ENCODE measurements at regions not wholly inside any gene's neighbourhood (a gene's known extent, or its start where the extent isn't known, plus 50 kb on each side); places are given as distances from the start of the nearest gene placed in this dataset.

GRCh38 chr12:90003688-90004087, 295.1 kb upstream of the ATP2B1 start:
- Mint-ChIP-seq H3K9me3 (no peaks in the 10 kb centered on the region), H3K36me3 (ENCODE audit: low read depth) (no peaks in the 10 kb centered on the region), H3K4me1 (ENCODE audit: low read depth) (no peaks in the 10 kb centered on the region), H3K27me3 (ENCODE audit: low read depth) (no peaks in the 10 kb centered on the region), H3K27ac (no peak overlapping the region), H3K4me3 (no peak overlapping the region)
- intact Hi-C loops (cut with micrococcal nuclease): no loop called here
- no peak for DNase-seq
- CTCF ChIA-PET: no interaction called here

GRCh38 chr12:90000721-90001120, 292.1 kb upstream of the ATP2B1 start:
- Mint-ChIP-seq H3K9me3 (no peaks in the 10 kb centered on the region), H3K36me3 (ENCODE audit: low read depth) (no peaks in the 10 kb centered on the region), H3K4me1 (ENCODE audit: low read depth) (no peaks in the 10 kb centered on the region), H3K27me3 (ENCODE audit: low read depth) (no peaks in the 10 kb centered on the region), H3K4me3 (no peak overlapping the region), H3K27ac (no peak overlapping the region)
- intact Hi-C loops (cut with micrococcal nuclease): no loop called here
- CTCF ChIA-PET: no interaction called here
- no peak for DNase-seq

- Mint-ChIP-seq H3K4me1 (ENCODE audit: low read depth) (no peaks in the 10 kb centered on the region), H3K36me3 (ENCODE audit: low read depth) (no peaks in the 10 kb centered on the region), H3K4me3 (no peak overlapping the region), H3K27ac (no peak overlapping the region), H3K27me3 (ENCODE audit: low read depth) (no peaks in the 10 kb centered on the region), H3K9me3 (no peaks in the 10 kb centered on the region)
- no peak for DNase-seq
- CTCF ChIA-PET: no interaction called here
- intact Hi-C loops (cut with micrococcal nuclease): no loop called here
These were observed 291.3 kb upstream of the ATP2B1 start for GRCh38 chr12:89999699-90000505.

DNA sequence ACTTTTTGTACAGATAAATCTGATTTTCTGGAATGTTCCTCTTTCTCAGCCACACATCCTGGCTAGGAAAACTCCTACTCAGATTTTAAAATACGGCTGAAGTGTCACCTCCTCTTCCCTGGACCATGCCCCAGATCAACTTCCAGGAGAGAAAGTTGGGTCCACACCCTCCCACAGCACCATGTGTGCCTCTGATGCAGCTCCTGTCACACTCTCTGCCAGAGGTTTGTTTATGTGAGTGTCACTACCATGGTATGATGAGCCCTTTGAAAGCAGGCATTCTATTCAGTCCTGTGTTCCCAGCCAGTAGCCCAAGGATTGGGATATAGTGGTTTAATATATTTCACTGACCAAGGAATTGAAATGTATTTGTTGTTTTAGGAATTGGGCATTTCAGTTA, 287.2 kb upstream of the ATP2B1 start:
- Mint-ChIP-seq H3K27ac (no peak overlapping the region), H3K4me3 (no peak overlapping the region), H3K4me1 (ENCODE audit: low read depth) (peaks cover 5% of the 10 kb centered on the region), H3K36me3 (ENCODE audit: low read depth) (no peaks in the 10 kb centered on the region), H3K27me3 (ENCODE audit: low read depth) (no peaks in the 10 kb centered on the region), H3K9me3 (no peaks in the 10 kb centered on the region)
- no peak for DNase-seq
- intact Hi-C loops (cut with micrococcal nuclease): no loop called here
- CTCF ChIA-PET: no interaction called here

GRCh38 chr12:89994911-89995310, 286.3 kb upstream of the ATP2B1 start:
- H3K9me3 Mint-ChIP-seq: no peaks in the 10 kb centered on the region
- no peak for DNase-seq
- H3K27me3 Mint-ChIP-seq (ENCODE audit: low read depth): no peaks in the 10 kb centered on the region
- peaks cover 5% of the 10 kb centered on the region for H3K4me1 Mint-ChIP-seq (ENCODE audit: low read depth)
- no peak overlapping the region for H3K4me3 Mint-ChIP-seq
- H3K36me3 Mint-ChIP-seq (ENCODE audit: low read depth): no peaks in the 10 kb centered on the region
- CTCF ChIA-PET: no interaction called here
- intact Hi-C loops (cut with micrococcal nuclease): no loop called here
- no peak overlapping the region for H3K27ac Mint-ChIP-seq

DNA sequence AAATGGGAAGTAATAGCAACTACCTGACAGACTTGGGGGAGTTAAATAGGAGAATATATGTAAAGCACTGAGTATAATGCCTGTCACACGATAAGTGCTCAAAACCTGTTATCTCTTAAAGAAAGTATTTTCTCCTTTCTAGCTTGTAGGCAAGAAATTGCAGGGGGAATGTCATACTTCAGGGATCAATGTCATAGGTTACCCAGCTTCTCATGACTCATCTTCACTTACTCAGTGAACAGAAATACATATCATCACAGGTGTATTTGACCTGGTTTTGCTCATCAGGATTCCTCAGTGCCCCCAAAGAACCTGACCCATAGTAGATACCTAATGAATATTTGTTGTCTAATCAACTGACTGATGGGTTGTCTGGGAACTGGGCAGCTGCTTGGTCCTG, 285.0 kb upstream of the ATP2B1 start:
- intact Hi-C loops (cut with micrococcal nuclease): no loop called here
- CTCF ChIA-PET: no interaction called here
- Mint-ChIP-seq H3K9me3 (no peaks in the 10 kb centered on the region), H3K27ac (no peak overlapping the region), H3K4me3 (no peak overlapping the region), H3K4me1 (ENCODE audit: low read depth) (peaks cover 5% of the 10 kb centered on the region), H3K36me3 (ENCODE audit: low read depth) (no peaks in the 10 kb centered on the region), H3K27me3 (ENCODE audit: low read depth) (no peaks in the 10 kb centered on the region)
- DNase-seq: no peak

- Mint-ChIP-seq H3K9me3 (no peaks in the 10 kb centered on the region), H3K27ac (no peak overlapping the region), H3K4me1 (ENCODE audit: low read depth) (peaks cover 5% of the 10 kb centered on the region), H3K36me3 (ENCODE audit: low read depth) (no peaks in the 10 kb centered on the region), H3K27me3 (ENCODE audit: low read depth) (no peaks in the 10 kb centered on the region), H3K4me3 (no peak overlapping the region)
- CTCF ChIA-PET: interaction anchor here (0.7 kb wide), 1 partner anchor 110 kb away, joined by 5 read pairs; no protein-coding TSS in a partner anchor
- intact Hi-C loops (cut with micrococcal nuclease): no loop called here
- DNase-seq: no peak
These were observed 284.2 kb upstream of the ATP2B1 start for GRCh38 chr12:89992668-89993451.

- CTCF ChIA-PET: interaction anchor here (0.7 kb wide), 1 partner anchor 111 kb away, joined by 5 read pairs; no protein-coding TSS in a partner anchor
- Mint-ChIP-seq H3K27me3 (ENCODE audit: low read depth) (no peaks in the 10 kb centered on the region), H3K9me3 (no peaks in the 10 kb centered on the region), H3K4me3 (no peak overlapping the region), H3K4me1 (ENCODE audit: low read depth) (peaks cover 5% of the 10 kb centered on the region), H3K27ac (no peak overlapping the region), H3K36me3 (ENCODE audit: low read depth) (no peaks in the 10 kb centered on the region)
- no peak for DNase-seq
- intact Hi-C loops (cut with micrococcal nuclease): no loop called here
These were observed 283.4 kb upstream of the ATP2B1 start for GRCh38 chr12:89991807-89992590.

GRCh38 chr12:89988188-89988915, 279.7 kb upstream of the ATP2B1 start:
- CTCF ChIA-PET: no interaction called here
- H3K4me1 Mint-ChIP-seq (ENCODE audit: low read depth): peaks cover 5% of the 10 kb centered on the region
- no peak overlapping the region for H3K4me3 Mint-ChIP-seq
- no peaks in the 10 kb centered on the region for H3K9me3 Mint-ChIP-seq
- intact Hi-C loops (cut with micrococcal nuclease): no loop called here
- H3K27me3 Mint-ChIP-seq (ENCODE audit: low read depth): no peaks in the 10 kb centered on the region
- no peak for DNase-seq
- no peaks in the 10 kb centered on the region for H3K36me3 Mint-ChIP-seq (ENCODE audit: low read depth)
- no peak overlapping the region for H3K27ac Mint-ChIP-seq

- H3K4me3 Mint-ChIP-seq: no peak overlapping the region
- DNase-seq: no peak
- no peaks in the 10 kb centered on the region for H3K4me1 Mint-ChIP-seq (ENCODE audit: low read depth)
- CTCF ChIA-PET: interaction anchor here (0.6 to 1.5 kb wide), 4 partner anchors 8 to 442 kb away, joined by 3 to 4 read pairs (median 4); no protein-coding TSS in a partner anchor
- no peaks in the 10 kb centered on the region for H3K36me3 Mint-ChIP-seq (ENCODE audit: low read depth)
- no peak overlapping the region for H3K27ac Mint-ChIP-seq
- H3K9me3 Mint-ChIP-seq: no peaks in the 10 kb centered on the region
- H3K27me3 Mint-ChIP-seq (ENCODE audit: low read depth): no peaks in the 10 kb centered on the region
- intact Hi-C loops (cut with micrococcal nuclease): no loop called here
These were observed 277.3 kb upstream of the ATP2B1 start for GRCh38 chr12:89985935-89986334.

DNA sequence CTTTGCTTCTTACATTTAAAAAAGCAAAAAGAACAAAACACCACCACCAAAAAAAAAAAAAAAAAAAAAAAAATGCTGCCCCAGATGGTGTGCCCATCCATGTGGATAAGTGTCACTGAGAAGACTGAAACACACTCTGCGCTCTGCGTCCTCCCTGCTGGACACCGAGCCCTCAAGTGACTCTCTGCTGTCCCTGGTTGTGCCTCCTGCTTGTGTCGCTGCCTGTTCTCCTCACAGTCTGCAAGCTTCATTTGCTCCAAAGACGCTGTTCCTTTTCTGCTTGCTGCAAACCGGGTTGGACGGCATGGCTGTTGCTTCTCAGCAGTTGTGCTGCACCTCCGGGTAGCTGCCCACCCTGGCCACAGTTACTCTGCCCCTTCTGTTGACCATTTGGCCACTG, 276.2 kb upstream of the ATP2B1 start:
- H3K27me3 Mint-ChIP-seq (ENCODE audit: low read depth): no peaks in the 10 kb centered on the region

DNA sequence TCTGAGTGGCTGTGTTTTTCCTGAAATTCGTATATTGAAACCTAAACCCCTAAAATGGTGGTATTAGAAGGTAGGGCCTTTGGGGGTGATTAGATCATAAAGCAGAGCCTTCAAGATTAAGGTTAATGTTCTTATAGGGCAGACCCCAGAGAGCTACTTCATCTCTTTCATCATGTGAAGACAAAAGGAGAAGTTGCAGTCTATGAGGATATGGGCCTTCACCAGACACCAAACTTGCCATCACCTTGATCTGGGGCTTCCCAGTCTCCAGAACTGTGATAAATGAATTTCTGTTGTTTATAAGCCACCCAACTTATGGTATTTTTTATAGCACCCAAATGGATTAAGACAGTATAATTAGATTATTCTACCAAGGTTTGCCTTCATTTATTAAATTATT, 275.0 kb upstream of the ATP2B1 start:
- no peak overlapping the region for H3K27ac Mint-ChIP-seq
- no peak for DNase-seq
- intact Hi-C loops (cut with micrococcal nuclease): no loop called here
- H3K9me3 Mint-ChIP-seq: no peaks in the 10 kb centered on the region
- H3K36me3 Mint-ChIP-seq (ENCODE audit: low read depth): no peaks in the 10 kb centered on the region
- no peaks in the 10 kb centered on the region for H3K27me3 Mint-ChIP-seq (ENCODE audit: low read depth)
- H3K4me3 Mint-ChIP-seq: no peak overlapping the region
- CTCF ChIA-PET: no interaction called here
- no peaks in the 10 kb centered on the region for H3K4me1 Mint-ChIP-seq (ENCODE audit: low read depth)

More for the DNA sequence above, 276.2 kb upstream of the ATP2B1 start:
- no peaks in the 10 kb centered on the region for H3K4me1 Mint-ChIP-seq (ENCODE audit: low read depth)
- intact Hi-C loops (cut with micrococcal nuclease): no loop called here
- CTCF ChIA-PET: no interaction called here
- H3K36me3 Mint-ChIP-seq (ENCODE audit: low read depth): no peaks in the 10 kb centered on the region
- no peaks in the 10 kb centered on the region for H3K9me3 Mint-ChIP-seq
- H3K4me3 Mint-ChIP-seq: no peak overlapping the region
- no peak for DNase-seq
- H3K27ac Mint-ChIP-seq: no peak overlapping the region
